ENCODE measurements at regions not wholly inside any gene's neighbourhood (a gene's known extent, or its start where the extent isn't known, plus 50 kb on each side); places are given as distances from the start of the nearest gene placed in this dataset.

GRCh38 chr11:25991476-25991875 is 340.5 kb upstream of the ANO3 start:
- H3K4me3 ChIP-seq (ENCODE audit: low read depth, low read length) = no peak overlapping the region
- no peak for TF ChIP-seq CTCF (IDR thresholded peaks at IDR 0.05; ENCODE audit: control insufficient read depth, extremely low read depth, insufficient read depth)
- no peak for DNase-seq (ENCODE audit: low read depth)

- no peak for TF ChIP-seq CTCF (IDR thresholded peaks at IDR 0.05; ENCODE audit: control insufficient read depth, extremely low read depth, insufficient read depth)
- DNase-seq (ENCODE audit: low read depth) = no peak
- no peak overlapping the region for H3K4me3 ChIP-seq (ENCODE audit: low read depth, low read length)
Observed at GRCh38 chr11:25992294-25992693, 339.6 kb upstream of the ANO3 start.

DNA sequence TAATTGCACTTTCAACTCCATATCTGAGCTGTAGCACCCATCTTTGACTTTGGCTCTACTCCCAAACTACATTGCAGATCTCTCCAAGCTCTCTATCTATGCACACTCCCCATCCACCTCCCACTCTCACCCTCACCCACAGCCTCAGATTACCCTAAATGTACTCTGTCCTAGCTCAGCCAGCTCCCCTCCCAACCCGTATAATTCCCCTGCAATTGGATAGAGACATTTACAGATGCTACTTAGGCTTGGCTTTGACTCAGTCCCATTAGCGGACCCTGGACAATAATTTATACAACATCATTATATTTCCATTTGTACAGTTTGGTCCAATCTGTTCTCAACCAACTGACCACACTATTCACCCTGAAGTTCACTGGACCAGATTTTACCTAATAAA is 338.9 kb upstream of the ANO3 start:
- H3K4me3 ChIP-seq (ENCODE audit: low read depth, low read length) = no peak overlapping the region
- DNase-seq (ENCODE audit: low read depth) = no peak
- no peak for TF ChIP-seq CTCF (IDR thresholded peaks at IDR 0.05; ENCODE audit: control insufficient read depth, extremely low read depth, insufficient read depth)

GRCh38 chr11:26011474-26011873 is 320.5 kb upstream of the ANO3 start:
- TF ChIP-seq CTCF (IDR thresholded peaks at IDR 0.05; ENCODE audit: control insufficient read depth, extremely low read depth, insufficient read depth) = no peak
- no peak for DNase-seq (ENCODE audit: low read depth)

GRCh38 chr11:26014456-26015115 is 317.3 kb upstream of the ANO3 start:
- DNase-seq (ENCODE audit: low read depth) = no peak
- H3K4me3 ChIP-seq (ENCODE audit: low read depth, low read length) = no peak overlapping the region
- no peak for TF ChIP-seq CTCF (IDR thresholded peaks at IDR 0.05; ENCODE audit: control insufficient read depth, extremely low read depth, insufficient read depth)

More at GRCh38 chr11:26011474-26011873, 320.5 kb upstream of the ANO3 start:
- no peak overlapping the region for H3K4me3 ChIP-seq (ENCODE audit: low read depth, low read length)

- DNase-seq (ENCODE audit: low read depth) = peak; percentile 95
- no peak overlapping the region for H3K4me3 ChIP-seq (ENCODE audit: low read depth, low read length)
- no peak for TF ChIP-seq CTCF (IDR thresholded peaks at IDR 0.05; ENCODE audit: control insufficient read depth, extremely low read depth, insufficient read depth)
Observed at GRCh38 chr11:26017322-26017860, 314.5 kb upstream of the ANO3 start.

DNA sequence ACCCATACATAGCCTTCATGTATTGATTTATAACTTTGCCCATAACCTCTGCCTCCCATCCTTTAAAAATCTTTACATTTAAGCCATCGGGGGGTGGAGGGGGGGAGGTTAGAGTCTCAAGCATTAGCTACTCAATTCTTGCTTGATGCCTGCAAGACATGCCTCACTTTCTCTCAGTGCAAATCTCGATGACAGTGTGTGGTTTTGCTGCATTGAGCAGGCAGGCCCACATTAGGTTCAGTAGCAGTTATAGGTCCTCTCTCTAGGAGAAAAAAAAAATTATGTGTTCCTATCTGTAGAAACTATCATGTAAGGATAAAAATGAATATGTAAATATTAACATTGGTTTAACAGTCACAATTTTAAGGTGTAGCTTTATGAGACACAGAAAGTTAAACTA is 314.0 kb upstream of the ANO3 start:
- no peak for TF ChIP-seq CTCF (IDR thresholded peaks at IDR 0.05; ENCODE audit: control insufficient read depth, extremely low read depth, insufficient read depth)
- H3K4me3 ChIP-seq (ENCODE audit: low read depth, low read length) = no peak overlapping the region
- DNase-seq (ENCODE audit: low read depth) = no peak

Measured in LNCaP clone FGC (cell line).